GM19035 (cell line): ENCODE measurements at regions not wholly inside any gene's neighbourhood (a gene's known extent, or its start where the extent isn't known, plus 50 kb on each side); places are given as distances from the start of the nearest gene placed in this dataset.
"Not testable (repeated sequence)": the region's sequence is repeated elsewhere in the genome, so short reads cannot be mapped to it uniquely, and the experiment has no call there.

Experiments used
- ATAC-seq: cut with Tn5 transposase; IDR thresholded peaks from one replicate; pipeline ENCODE4 v1.9.1; 2021; ENCODE audit not compliant: unreplicated experiment

DNA sequence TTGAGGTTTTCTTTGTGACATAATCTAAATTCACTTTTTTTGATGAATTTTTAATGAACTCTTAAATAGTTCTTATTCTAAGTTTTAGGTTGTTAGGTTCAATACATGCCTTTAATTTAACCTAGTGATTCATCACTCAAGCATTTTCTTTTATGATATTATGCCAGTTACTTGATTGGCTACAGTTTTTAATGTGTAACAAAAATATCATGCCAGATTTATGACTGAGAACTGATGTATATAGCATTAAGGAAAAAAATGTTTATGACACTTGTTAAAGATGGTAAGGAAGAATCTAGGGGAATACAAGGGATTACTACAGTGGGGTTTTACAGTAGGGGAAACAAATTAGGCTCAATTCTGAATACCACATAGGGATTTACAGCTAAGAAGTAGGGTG, 103.1 kb downstream of the VGLL3 start:
- no peak for ATAC-seq

GRCh38 chr3:86880066-86880465, 110.9 kb downstream of the VGLL3 start:
- ATAC-seq = no peak

DNA sequence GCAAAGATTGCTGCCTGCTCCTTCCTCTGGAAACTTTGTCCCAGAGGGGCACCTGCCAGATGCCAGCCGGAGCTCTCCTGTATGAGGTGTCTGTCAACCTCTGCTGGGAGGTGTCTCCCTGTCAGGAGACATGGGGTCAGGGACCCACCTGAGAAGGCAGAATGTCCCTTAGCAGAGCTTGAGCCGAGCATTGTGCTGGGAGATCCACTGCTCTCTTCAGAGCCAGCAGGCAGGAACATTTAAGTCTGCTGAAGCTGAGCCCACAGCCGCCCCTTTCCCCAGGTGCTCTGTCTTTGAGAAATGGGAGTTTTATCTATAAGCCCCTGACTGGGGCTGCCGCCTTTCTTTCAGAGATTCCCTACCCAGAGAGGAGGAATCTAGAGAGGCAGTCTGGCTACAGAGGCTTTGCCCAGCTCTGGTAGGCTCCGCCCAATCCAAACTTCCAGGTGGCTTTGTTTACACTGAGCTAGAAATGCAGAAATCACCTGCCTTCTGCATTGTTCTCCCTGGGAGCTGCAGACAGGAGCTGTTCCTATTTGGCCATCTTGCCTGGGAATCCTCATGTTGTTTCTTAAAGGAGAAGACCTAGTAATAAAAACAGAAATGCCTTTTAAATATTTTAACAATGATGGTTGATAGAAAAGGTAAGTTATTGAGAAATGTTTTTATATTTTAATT, 114.3 kb downstream of the VGLL3 start:
- ATAC-seq = not testable (repeated sequence)

DNA sequence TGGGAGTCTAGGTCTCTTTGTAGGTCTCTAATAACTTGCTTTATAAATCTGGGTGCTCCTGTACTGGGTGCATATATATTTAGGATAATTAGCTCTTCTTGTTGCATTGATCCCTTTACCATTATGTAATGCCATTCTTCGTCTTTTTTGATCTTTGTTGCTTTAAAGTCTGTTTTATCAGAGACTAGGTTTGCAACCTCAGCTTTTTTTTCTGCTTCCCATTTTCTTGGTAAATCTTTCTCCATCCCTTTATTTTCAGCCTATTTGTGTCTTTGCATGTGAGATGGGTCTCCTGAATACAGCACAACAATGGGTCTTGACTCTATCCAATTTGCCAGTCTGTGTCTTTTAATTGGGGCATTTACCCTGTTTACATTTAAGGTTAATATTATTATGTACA, 116.2 kb downstream of the VGLL3 start:
- ATAC-seq = not testable (repeated sequence)

GRCh38 chr3:86869566-86869965, 121.4 kb downstream of the VGLL3 start:
- ATAC-seq = no peak

DNA sequence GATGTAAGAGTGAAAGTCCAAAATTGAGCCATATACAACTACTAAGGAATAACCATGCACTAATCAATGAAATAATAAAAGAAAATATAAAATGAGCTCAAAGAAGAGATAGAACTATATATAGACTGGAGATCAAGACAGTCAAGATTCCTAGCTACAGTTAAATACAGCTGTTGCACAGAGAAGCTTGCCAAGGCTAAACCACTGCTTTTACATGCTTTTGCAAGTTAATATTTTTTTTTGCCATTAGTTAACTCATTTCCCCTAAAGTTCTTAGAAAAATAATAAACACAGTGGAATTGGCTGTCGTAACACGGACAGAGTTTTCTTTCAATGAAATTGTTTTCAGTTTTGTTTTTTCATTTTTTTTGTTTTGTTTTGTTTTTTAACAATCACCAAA, 123.0 kb downstream of the VGLL3 start:
- ATAC-seq = no peak

- no peak for ATAC-seq
These were observed 125.4 kb downstream of the VGLL3 start for GRCh38 chr3:86865506-86865905.

GRCh38 chr3:86856711-86857110, 134.2 kb downstream of the VGLL3 start:
- ATAC-seq = no peak

GRCh38 chr3:86849991-86850390, 141.0 kb downstream of the VGLL3 start:
- no peak for ATAC-seq

- no peak for ATAC-seq
These were observed 145.2 kb downstream of the VGLL3 start for GRCh38 chr3:86845726-86846125.

DNA sequence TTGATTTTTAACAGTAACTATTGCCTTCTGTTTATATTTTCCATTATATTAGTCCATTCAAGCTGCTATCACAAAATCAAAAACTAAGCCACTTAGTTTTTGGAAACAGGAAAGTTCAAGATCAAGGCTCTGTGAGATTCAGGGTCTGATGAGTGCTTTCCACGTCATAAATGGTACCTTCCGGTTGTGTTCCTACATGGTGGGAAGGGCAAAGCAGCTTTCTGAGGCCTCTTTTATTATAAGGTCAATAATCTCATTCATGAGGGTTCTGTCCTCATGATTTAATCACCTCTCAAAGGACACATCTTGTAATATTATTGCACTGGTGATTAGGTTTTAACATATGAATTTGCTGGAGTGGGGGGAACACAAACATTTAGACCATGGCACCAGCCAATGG, 152.0 kb downstream of the VGLL3 start:
- ATAC-seq = no peak

- no peak for ATAC-seq
These were observed 153.1 kb downstream of the VGLL3 start for GRCh38 chr3:86837871-86838270.

GRCh38 chr3:86830566-86830965, 160.4 kb downstream of the VGLL3 start:
- ATAC-seq = no peak

GRCh38 chr3:86828751-86829150, 162.2 kb downstream of the VGLL3 start:
- no peak for ATAC-seq

- not testable (repeated sequence) for ATAC-seq
These were observed 163.4 kb downstream of the VGLL3 start for GRCh38 chr3:86827582-86827981.

- no peak for ATAC-seq
These were observed 164.7 kb downstream of the VGLL3 start for GRCh38 chr3:86826292-86826691.

- no peak for ATAC-seq
These were observed 175.1 kb downstream of the VGLL3 start for GRCh38 chr3:86815880-86816279.

DNA sequence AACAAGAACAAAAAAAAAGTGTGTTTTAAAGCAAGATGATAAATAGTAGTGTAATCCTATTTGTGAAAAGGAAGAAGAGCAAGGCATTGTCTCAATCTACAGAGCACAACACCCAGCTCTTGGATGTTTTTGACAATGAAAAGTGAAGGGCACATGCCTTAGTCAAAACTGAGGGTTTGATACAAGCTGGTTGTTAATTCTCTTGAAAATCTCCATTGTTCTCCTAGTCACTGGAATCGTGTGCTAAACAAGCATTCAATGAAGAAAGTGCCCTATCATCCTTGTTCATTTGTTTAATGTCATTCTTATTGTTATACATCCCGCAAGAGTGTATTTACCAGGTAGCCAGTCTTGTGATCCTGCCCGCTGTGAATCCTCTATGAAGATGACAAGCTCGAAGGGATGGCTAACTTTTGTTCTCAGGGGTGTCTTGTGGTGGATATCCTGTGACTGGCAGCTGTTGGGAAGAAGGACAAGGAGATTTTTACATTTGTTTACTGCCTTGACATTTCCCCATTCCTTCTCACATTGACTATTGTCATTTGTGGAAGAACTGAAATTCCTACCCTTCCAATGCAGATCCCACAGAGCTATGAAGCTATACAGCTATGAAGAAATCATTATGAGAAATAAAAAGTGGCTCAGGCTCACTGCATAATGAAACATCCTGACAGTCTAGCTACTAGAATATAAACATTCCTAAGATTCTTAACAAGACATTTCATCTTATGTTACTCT, 175.9 kb downstream of the VGLL3 start:
- no peak for ATAC-seq

- ATAC-seq = no peak
These were observed 176.6 kb downstream of the VGLL3 start for GRCh38 chr3:86814321-86814720.

GRCh38 chr3:86801921-86802320, 189.0 kb downstream of the VGLL3 start:
- ATAC-seq = no peak

GRCh38 chr3:86801066-86801465, 189.9 kb downstream of the VGLL3 start:
- no peak for ATAC-seq

GRCh38 chr3:86800116-86800515, 190.8 kb downstream of the VGLL3 start:
- ATAC-seq = no peak

GRCh38 chr3:86797946-86798345, 193.0 kb downstream of the VGLL3 start:
- no peak for ATAC-seq
